Glomerular visceral epithelial cell (primary cell): ENCODE measurements at regions not wholly inside any gene's neighbourhood (a gene's known extent, or its start where the extent isn't known, plus 50 kb on each side); places are given as distances from the start of the nearest gene placed in this dataset.
"Not testable (repeated sequence)": the region's sequence is repeated elsewhere in the genome, so short reads cannot be mapped to it uniquely, and the experiment has no call there.

Experiments used
- DNase-seq: peaks from one replicate; pipeline ENCODE4 v3.0.0-alpha.2; 2016; ENCODE audit errors: extremely low spot score

DNA sequence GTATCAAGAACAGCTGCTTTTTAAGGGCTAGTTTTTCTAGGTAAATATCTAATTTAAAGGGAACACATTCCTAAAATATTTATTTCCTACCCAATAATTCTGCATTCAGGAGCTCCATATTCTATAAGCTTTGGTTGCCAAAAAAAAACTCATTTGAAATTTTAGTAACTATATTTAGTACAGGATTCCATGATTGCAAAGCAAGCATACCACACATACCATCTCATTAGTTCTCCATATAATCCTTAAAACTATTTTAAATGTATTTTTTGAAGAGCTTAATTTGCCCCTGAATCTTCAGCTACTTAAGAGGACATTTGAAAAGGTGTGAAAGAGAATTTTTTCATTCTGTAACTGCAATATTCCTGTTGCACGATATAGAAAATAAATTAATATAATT is 877.0 kb downstream of the NR2F1-AS1 start:
- no peak for DNase-seq

DNA sequence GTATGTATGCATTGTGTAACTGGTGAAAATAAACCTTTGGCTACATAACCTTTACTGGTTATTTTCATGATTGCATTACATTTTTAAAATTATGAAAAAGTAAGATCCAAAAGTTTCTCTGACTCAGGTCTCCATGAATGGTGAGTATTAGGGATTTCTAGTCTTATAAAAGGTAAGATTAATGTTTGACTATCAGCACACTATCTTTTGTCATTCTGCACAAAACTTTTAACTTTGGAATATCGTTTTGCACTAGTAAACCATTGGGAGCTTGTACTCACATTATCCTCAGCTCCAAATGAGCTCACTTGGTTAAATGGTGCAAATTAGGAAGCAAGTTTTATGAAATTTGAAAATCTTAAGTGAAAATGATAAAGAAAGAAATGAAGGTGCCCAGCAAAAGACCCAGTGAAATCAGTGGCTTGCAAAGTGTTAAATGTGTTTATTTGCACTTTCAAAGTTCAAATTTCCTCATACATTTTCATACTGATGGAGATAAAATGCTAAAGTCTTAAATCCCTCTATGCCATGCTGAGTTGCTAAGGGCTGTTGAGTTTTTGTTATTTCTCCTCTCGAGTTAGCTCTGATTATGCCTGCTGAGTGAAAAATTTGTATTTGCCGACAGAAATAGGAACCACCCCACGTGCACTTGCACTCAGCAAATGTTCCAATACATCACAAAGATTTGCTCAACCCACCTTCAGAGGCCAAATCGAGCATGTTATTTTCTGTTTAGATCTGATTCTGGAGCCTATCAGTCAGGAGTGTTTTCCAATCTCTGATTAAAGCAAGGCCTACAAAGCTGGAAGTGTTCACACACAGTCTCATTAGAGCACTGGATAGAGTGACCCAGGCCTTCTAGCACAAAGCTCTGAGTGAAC is 885.7 kb downstream of the NR2F1-AS1 start:
- DNase-seq = no peak

DNA sequence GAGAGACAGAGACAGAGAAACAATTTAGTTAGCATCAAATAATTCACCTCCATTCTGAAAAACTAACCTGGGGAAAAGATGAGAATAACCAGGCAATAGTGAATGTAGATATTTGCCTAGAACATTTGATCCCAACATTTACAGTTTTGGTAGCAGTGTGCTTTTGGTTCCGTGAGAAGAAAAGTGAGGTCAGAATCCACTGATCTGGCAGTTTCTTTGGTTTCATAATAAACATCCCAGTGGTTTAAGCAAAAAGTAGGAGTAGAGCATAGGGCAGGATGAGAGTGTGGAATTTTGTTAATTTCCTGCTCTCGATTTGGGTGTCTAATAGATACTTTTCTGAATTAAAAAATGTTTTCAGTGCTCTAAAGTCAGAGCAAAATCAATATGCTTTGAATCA is 887.0 kb downstream of the NR2F1-AS1 start:
- DNase-seq = no peak

DNA sequence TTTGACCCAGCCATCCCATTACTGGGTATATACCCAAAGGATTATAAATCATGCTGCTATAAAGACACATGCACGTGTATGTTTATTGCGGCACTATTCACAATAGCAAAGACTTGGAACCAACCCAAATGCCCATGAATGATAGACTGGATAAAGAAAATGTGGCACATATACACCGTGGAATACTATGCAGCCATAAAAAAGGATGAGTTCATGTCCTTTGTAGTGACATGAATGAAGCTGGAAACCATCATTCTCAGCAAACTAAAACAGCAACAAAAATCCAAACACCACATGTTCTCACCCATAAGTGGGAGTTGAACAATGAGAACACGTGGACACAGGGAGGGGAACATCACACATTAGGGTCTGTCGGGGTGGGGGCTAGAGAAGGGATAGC is 889.1 kb downstream of the NR2F1-AS1 start:
- DNase-seq = not testable (repeated sequence)

DNA sequence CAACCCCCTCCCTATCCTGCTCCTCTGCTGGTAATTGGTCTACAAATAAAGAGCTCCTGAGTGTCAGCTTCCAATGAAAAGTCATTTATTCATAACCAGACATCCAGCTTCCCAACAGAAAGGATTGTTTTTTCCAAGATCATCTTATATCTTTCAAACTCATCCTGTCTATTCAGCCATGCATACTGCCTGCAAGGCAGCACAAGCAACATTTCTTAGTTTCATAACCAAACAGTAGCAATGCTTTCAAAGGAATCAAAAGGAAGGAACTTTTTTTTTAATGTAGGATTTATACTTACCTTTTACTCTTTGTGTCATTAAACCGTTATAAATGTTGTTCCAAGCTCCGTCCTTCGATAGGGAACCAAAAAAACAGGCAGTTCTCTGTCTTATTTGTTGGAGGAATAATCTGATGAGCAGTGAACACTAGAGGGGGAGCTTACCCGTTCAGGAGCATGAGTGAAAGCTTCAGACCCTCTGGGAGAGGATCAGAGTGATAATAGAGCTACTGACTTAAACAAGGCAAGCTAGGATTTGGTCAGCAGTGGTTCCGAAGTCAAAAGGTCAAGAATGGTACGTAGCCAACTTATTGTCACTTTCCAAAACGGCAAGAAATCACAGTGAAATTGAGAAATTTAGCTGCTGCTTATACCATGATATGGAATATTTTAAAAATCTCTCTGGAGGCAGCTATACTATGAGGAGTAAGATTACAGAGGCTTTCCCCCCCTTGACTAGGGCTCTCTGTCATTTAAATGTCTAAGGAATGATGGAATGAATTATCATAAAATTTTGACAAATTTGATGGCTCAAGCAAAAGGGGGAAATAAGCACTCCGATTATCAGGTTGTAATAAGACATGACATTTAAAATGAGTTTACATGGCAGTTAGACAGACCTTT is 892.9 kb downstream of the NR2F1-AS1 start:
- peak; percentile 35 for DNase-seq

DNA sequence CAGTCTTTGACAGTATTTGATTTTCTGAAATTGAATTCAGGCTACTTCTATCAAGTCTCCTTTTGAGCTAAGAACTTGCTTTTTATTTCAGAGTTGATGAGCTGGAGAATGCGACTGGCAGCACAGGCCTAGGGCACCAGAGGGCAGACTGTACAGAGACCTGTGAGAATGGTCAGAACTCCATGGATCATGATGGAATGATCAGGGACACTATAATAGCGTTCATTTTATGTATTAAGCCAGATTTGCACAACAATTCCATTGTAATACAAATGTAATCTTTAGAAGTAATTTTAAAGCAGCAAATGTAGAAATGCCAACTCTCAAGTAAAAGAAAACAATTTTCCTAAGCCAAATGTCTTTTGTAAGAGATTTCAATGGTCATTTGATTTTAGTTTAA is 902.4 kb downstream of the NR2F1-AS1 start:
- peak; percentile 25 for DNase-seq

DNA sequence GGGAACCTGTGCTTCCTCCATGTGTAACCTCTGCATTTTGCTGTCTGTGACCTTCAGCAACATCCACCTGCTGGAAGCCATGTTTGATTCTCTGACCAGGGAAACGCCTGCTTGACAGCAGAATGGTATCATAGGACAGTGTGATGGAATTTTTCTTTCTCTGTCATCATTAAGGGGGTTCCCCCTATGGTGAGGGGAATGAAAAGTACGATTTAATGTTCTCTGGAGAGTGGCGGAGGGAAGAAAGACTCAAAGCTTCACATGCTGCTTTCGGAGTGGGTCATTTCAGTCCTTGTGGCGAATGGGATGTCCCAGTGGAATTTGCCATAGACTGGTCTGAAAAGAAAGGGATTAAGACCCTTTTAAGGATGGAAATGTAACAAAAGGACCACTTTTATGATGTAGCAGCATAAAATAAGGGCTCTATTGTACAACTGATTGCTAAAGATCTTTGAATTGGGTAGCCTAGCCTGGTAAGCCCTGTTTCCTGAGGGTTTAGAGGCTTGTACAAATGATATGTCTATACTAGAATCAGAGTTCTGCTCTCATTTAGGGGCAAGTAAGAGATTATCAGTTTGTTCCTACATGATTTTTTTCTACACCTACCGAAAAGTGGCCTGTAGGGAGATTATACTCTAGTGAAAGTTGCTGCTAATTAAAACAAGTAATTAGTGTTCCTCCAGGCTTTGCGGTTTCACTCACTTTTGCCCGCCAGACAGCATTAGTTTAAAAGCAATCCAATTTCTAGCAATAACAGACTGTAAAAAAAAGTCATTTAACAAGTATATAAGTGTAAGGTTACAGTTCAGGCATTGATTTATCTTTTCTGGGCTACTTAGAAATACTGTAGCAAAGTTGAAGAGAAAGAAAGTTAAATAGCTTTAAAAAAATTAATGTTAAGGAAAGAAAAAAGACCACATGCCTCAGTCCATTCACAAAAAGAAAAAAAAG is 904.5 kb downstream of the NR2F1-AS1 start:
- no peak for DNase-seq

DNA sequence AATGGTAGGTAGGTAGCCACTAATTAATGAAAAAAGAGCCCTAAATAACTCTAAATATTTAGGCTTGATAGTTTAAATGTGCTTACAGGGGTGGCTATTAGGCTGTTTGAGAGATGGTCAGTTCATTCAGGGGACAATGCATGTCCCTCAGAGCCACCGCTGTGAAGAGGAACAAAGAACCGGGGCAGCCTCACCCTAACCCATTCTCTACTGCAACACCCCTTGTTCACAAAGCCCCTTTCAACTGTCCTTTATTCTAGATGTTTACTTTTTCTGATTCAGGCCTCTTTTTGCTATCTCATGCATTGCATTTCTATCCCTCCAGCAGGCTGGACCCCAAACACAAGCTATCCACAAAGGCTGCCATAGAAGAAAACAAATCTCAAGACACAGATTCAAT is 906.7 kb downstream of the NR2F1-AS1 start:
- DNase-seq = no peak

DNA sequence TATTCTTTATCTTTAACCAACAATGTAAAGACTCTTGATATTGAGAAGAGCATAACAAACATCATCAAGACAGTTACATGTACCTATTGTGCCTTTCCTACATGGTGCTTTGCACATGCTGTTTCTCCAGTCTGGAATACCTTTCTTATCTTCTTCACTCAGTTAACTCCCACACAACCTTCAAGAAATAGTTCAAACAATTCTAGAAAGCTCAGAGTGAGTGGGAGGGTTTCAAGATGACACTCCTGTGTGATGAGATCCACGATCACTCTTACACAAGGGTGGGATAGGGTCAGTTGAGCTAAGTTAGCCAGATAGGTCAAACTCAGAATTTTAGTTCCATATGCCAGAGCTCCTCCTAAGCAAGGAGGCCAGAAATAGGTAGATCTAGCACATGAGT is 915.5 kb downstream of the NR2F1-AS1 start:
- DNase-seq = no peak

DNA sequence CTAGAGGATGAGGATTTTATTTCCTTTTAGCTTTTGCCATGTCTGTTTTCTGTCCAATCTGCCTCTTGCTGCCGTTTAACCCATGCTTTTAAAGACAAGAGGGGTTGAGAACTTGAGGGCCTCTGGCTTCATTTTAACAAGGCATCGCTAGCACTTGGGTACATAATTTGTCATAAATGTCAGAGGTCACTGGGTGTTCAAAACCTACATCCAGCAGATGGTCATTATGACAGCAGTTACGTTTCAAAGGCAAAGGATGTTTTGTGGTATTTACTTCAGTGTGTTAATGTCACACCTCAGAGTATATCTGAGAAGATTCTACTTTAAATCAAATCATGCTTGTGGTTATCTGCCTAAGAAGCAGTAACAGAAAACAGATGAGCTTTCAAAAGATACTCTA is 918.3 kb downstream of the NR2F1-AS1 start:
- no peak for DNase-seq

DNA sequence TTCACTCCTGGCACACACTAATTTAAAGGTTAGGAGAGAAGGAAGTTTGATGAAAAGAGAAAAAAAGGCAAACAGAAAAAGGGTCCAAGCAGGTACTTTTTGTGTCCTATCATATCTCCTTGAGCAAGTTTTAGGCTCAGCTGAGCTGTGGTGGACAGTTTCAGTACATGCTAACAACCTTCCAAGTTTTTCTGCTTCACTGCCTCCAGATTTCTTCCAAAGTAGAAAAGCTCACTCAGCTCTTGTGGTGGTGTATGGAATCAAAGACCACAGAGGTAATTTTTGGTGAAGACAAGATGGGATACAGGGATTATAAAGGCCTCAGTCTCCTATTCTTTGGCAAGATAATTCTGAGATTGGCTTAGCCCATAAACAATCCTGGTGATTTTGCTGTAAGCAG is 921.8 kb downstream of the NR2F1-AS1 start:
- DNase-seq = peak; percentile 2

DNA sequence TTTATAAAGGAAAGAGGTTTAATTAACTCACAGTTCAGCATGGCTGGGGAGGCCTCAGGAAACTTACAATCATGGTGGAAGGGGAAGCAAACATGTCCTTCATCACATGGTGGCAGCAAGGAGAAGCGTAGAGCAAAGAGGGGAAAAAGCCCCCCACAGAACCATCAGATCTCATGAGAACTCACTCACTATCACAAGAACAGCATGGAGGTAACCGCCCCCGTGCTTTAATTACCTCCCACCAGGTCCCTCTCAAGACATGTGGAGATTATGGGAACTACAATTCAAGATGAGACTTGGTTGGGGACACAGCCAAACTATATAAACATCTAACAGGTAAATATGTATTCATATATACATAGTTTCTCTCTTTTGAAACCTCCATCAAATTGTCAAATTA is 926.4 kb downstream of the NR2F1-AS1 start:
- not testable (repeated sequence) for DNase-seq

DNA sequence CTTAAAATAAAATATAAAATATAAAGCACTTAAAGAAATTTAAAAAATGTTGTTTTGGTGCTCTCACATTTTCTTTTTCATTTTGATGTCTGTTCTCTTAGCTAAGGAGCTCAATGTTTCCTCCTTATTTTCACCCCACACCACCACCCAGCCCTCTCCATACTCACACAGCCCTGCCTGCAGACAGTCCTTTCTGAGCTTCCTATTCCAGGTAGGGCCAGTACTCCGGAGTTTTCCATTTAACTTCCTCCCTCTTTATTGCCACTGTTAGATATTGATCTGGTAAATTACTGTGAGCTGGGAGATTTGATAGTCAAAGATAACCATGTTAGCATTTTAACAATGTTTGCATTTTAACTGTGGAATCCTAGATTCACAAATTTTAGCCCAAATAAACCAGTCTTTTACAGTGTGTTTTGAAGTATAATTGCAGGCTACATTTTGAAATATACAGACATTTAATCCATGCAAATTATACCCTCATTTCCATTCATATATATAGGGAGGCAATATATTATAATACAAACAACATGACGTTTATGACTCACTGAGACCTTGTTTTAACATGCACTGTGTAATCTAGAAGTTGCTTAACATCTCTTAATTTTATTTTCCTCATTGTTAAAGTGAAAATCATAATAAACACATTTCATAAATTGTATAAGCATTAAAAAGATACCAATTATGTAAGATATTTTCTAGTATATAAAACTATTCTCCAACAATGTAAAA is 927.1 kb downstream of the NR2F1-AS1 start:
- DNase-seq = no peak

DNA sequence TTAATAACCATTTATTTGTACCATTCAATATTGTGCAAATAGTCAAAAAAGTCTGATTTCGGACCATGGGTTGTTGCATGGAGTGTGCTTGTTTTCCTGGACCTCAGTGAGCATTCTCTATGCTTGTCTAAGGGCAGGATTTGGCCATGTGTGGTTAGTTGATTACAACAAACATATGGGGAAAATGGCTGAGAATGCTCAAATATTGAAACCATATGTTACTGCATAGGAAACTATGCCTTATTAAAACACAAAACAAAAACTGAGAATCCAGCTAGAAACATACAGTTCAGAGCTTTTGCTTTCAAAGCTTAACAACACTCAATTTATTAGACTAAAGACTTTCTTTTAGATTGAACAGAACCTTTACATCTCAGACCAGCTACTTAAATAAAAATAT is 928.3 kb downstream of the NR2F1-AS1 start:
- no peak for DNase-seq

DNA sequence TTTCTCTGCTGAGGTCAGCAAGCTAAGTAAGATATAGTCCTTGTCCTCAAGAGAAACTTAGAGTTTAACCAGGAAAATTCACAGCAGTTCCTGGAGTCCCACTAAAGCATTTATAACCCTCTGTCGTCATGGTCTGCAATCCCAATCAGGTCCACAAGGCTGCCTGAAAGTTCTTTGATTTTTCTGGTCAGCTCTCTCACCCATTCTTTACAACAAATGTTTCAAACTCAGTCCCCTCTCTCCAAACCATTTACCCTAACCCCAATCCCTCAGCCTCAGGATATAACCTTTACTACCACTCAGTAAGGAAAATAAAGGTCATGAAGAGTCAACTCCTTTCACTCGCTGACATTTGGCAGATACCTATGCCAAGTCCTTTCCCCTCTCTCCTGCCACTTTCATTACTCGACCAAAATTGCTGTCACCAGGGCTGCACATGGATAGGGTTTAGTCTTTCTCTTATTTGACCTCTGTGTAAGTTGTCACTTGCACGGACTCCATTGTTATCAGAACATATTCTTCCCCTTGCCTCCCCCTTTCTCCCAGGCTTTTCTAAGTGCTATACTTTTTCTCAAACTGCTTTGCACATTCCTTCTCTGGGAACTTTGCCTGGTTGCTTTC is 936.6 kb downstream of the NR2F1-AS1 start:
- DNase-seq = no peak

DNA sequence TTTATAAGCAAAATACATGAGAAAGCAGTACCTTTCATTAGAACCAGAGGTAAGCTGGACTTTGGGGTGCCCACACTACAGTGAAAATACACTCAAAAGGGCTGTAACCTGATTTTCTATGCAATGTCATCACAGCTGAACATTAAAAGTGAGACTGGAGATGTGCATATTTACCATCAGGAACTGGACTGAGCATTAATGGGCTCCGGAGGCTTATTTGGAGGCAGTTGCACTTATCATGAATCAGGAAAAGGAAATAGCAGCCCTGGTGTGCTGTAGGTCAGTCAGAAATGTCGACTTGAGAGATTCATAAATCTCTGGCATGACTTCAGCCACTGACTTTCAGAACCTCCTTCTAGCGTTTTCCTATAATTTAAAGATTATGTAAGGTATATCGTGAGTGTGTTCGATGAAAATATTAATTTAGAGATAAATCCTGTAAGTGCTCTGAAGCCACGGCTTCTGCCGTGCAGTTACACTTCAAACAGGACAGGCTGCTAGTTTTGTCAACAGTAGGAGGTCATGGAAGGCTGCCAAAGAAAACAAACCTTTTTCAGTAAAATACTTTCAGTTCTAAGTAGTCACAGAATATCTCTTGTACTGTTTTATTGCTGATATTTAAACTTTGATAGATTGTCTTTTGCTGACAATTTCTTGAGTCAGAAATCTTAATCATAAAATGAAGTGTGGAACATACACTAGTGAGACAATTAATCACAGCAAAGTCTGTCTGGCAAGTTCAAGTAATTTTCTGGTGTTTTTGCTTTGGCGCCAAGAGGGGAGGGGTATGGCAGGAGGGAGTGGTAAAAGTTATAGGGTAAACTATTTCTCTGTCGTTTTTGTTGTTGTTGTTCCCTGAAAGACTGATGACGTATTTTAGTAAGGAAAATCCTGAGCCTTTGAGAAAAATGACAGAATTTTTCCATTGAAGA is 939.7 kb downstream of the NR2F1-AS1 start:
- DNase-seq = peak; percentile 77

DNA sequence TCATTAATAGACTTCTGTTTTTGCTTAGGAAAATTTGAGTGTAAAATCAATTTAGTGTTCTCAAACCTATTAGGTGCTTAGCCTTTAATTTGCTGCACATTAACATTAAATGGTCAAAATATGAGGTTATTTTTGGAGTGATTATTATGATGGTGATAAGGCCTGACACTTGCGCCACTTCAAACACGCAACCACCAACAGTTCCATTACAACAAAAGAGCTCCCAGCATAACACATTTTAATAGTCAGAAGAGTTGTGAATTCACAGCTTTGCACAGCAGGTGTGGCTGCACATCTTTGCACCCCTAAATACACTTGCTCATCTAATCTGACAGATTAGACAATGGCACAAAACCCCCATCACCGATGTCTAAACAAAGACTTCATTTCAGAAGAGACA is 940.7 kb downstream of the NR2F1-AS1 start:
- DNase-seq = no peak

DNA sequence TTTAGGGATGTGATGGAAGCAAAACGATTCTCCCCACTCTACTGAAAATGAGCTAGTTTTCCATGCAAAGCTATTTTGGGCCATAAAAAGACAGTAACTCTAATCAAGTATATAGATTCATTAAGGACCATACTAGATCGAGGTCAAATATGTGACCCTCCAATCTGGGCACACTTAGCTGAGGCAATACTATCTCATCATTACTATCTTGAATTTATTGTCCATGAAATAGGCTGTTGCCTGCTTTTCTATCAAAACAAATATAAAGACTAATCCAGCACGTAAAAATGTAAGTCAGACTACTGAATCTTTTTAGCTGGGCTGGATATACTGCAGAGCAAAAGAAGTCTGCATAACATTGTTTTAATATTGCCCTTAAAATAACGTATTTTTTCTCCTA is 943.1 kb downstream of the NR2F1-AS1 start:
- DNase-seq = no peak

DNA sequence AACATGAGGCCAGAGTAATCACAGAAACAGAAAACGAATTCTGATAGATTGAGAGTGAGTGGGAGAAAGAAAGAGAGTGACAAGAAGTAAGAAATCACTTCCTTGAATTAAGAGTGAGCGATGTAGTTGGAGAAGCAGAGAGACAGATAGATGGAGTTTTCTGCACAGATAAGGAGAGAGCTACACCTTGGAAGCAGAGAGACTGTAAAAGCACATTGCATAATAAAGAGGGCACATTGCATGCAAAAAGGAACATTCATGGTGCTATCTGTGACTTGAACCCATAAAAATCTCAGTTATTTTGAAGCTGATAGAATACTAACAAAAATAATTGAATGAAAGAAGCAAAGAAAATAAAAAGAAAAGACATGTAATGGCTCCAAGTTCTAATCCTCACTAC is 943.8 kb downstream of the NR2F1-AS1 start:
- no peak for DNase-seq
